Peyer's patch (tissue), 4 donors: ENCODE measurements at regions not wholly inside any gene's neighbourhood (a gene's known extent, or its start where the extent isn't known, plus 50 kb on each side); places are given as distances from the start of the nearest gene placed in this dataset.

Source experiments
- POLR2A ChIP-seq, 2 donors: fragments of 450-650 bp; IDR thresholded peaks; one replicate each; pipeline ENCODE4 v1.5.1; 2017; ENCODE audit warnings: antibody characterized with exemption in 2 of 2, mild to moderate bottlenecking in 2 of 2, moderate library complexity in 2 of 2
- TF ChIP-seq, protein P1 (sequence below), 6 experiments: fragments of 450-650 bp in 4 of 6; fragments of 200-600 bp in 2 of 6; sonication (generic) in 1 of 6; IDR thresholded peaks; one replicate each; pipeline ENCODE4 v1.5.1; 2017 to 2019; ENCODE audit warnings: antibody characterized with exemption in 6 of 6, mild to moderate bottlenecking in 3 of 6, moderate library complexity in 1 of 6

DNA sequence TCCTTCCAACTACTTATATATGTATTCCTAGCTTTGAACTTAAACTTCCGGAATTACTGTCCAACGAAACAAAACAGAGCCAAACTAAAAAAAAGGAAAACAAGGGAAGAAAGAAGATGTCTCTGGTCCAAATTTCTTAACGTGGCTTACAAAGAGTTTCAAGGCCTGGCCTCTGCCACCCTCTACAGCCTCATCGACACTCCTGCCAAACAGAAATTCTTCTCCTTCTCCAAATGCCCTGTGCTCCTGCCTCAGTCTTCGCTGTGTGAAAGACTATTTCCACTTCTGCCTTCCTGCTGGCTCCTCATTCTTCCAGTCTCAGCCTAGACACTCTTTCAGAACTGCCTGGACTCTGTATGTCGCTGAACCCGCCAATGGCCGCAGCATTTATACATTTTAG, 249.2 kb downstream of the TXNL1 start:
- TF ChIP-seq, protein P1, sequence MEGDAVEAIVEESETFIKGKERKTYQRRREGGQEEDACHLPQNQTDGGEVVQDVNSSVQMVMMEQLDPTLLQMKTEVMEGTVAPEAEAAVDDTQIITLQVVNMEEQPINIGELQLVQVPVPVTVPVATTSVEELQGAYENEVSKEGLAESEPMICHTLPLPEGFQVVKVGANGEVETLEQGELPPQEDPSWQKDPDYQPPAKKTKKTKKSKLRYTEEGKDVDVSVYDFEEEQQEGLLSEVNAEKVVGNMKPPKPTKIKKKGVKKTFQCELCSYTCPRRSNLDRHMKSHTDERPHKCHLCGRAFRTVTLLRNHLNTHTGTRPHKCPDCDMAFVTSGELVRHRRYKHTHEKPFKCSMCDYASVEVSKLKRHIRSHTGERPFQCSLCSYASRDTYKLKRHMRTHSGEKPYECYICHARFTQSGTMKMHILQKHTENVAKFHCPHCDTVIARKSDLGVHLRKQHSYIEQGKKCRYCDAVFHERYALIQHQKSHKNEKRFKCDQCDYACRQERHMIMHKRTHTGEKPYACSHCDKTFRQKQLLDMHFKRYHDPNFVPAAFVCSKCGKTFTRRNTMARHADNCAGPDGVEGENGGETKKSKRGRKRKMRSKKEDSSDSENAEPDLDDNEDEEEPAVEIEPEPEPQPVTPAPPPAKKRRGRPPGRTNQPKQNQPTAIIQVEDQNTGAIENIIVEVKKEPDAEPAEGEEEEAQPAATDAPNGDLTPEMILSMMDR (IDR thresholded peaks at IDR 0.05), result no peak
- TF ChIP-seq POLR2A (IDR thresholded peaks at IDR 0.05), result no peak
